BJ (cell line): ENCODE measurements at regions not wholly inside any gene's neighbourhood (a gene's known extent, or its start where the extent isn't known, plus 50 kb on each side); places are given as distances from the start of the nearest gene placed in this dataset.
"Not testable (repeated sequence)": the region's sequence is repeated elsewhere in the genome, so short reads cannot be mapped to it uniquely, and the experiment has no call there.

Experiments
- CTCF ChIA-PET: fragments of 350-600 bp; formaldehyde crosslinking; extraction: SDS; loops from one replicate; lab custom pipeline; 2021; ENCODE audit warnings: antibody characterized with exemption, inconsistent platforms; lab: Yijun Ruan, JAX
- POLR2A ChIA-PET: fragments of 300-600 bp; sonication (Branson Sonifier 250); formaldehyde crosslinking; extraction: SDS; loops from one replicate; lab custom pipeline; 2021; ENCODE audit warnings: antibody characterized with exemption; lab: Charles Lee
- DNase-seq: peaks from one replicate; pipeline ENCODE4 v3.0.0-alpha.2; 2011; ENCODE audit warnings: low read depth
- H3K27me3 ChIP-seq: 2 replicates; pipeline ENCODE4 v1.6.0; 2011; ENCODE audit warnings: low read length; ENCODE audit not compliant: control insufficient read depth, insufficient read depth
- H3K36me3 ChIP-seq: 2 replicates; pipeline ENCODE4 v1.5.1; 2011; ENCODE audit warnings: low read length; ENCODE audit not compliant: control insufficient read depth, insufficient read depth
- H3K4me3 ChIP-seq: 2 replicates; pipeline ENCODE4 v1.5.1; 2011; ENCODE audit warnings: low read depth, mild to moderate bottlenecking, control low read depth, low read length
- CTCF ChIP-seq: IDR thresholded peaks from 2 replicates; pipeline ENCODE4 v1.5.1; 2011; ENCODE audit warnings: low read depth, mild to moderate bottlenecking, control low read depth, inconsistent platforms, low read length, moderate library complexity; ENCODE audit not compliant: insufficient read depth

DNA sequence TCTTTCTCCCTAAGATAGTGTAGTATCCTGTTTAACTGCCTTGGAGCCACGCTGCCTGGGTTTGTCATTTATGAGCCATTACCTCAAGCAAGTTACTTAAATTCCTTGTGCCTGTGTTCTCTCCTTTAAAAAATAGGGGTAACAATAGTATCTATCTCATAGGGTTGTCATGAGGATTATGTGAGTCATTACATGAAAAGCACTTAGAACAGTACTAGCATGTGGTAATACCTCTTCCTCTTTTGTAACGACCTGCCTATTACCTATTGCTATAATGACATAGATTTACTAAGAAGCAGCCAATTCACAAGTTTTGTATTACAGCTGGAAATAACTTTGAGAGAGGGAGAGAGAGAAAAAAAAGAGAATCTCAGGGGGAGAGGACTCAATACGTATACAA lies 834.7 kb downstream of the RAPGEF2 start:
- ChIA-PET POLR2A (no interaction called here), CTCF (interaction anchor here (1.2 kb wide), 1 partner anchor 9 kb away, joined by 6 read pairs; no protein-coding TSS in a partner anchor)
- no peak overlapping the region for H3K4me3 ChIP-seq
- no peaks in the 10 kb centered on the region for H3K27me3 ChIP-seq
- H3K36me3 ChIP-seq = no peaks in the 10 kb centered on the region
- TF ChIP-seq CTCF = no peak
- DNase-seq = no peak

GRCh38 chr4:159939681-159940080 lies 836.8 kb downstream of the RAPGEF2 start:
- POLR2A ChIA-PET, H3K36me3 ChIP-seq, H3K27me3 ChIP-seq, DNase-seq, CTCF ChIA-PET, H3K4me3 ChIP-seq: not testable (repeated sequence)

DNA sequence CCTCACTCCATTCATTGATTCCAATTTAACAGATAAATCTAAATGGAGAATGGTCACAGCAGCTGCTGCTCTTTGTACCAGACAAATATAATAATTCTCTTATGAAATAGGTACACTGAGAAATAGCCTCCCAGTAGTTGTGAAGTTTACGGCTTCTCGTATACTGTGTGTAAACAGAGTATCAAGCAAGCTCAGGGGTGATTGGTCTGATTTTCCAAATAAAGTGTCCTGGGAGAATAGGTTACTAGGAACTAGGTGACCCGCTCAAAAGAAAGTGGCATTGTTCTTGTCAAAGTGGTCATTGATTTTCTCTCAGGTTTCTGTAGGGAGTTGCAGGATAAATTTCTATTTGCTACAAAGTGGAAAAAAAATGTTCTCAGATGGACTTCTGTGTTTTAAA lies 838.2 kb downstream of the RAPGEF2 start:
- ChIA-PET POLR2A (no interaction called here), CTCF (no interaction called here)
- Histone ChIP-seq H3K4me3 (no peak overlapping the region), H3K27me3 (no peaks in the 10 kb centered on the region), H3K36me3 (no peaks in the 10 kb centered on the region)
- TF ChIP-seq CTCF = no peak
- no peak for DNase-seq

DNA sequence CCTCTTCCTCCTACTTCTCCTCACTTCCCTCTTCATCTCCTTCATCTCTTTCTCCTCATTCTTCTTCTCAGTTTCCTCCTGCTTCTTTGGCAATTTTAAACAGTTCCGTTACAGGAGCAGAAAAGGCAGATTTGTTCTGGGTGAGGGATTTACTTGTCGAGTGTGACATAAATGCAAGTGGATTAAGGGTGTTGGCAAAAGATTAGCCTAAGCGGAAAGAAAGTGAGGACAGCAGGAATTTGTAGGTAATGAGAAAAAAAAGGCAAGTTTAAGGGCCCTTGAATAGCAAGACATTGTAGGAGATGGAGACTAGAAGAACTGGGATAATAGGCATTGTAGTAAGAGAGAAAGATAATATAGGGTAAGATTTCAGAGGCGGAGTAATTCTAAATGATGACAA lies 841.6 kb downstream of the RAPGEF2 start:
- no peaks in the 10 kb centered on the region for H3K27me3 ChIP-seq
- CTCF ChIA-PET = no interaction called here
- H3K4me3 ChIP-seq = no peak overlapping the region
- no peak for DNase-seq
- TF ChIP-seq CTCF = no peak
- POLR2A ChIA-PET = no interaction called here
- H3K36me3 ChIP-seq = no peaks in the 10 kb centered on the region

- ChIA-PET CTCF (interaction anchor here (0.9 to 1.1 kb wide), 4 partner anchors 9 to 29 kb away, joined by 3 to 6 read pairs (median 4); no protein-coding TSS in a partner anchor), POLR2A (no interaction called here)
- Histone ChIP-seq H3K27me3 (no peaks in the 10 kb centered on the region), H3K36me3 (no peaks in the 10 kb centered on the region), H3K4me3 (no peak overlapping the region)
- TF ChIP-seq CTCF = peak; percentile 65
- no peak for DNase-seq
Measured at GRCh38 chr4:159946983-159947615, 844.2 kb downstream of the RAPGEF2 start.

- CTCF ChIA-PET = no interaction called here
- H3K36me3 ChIP-seq = no peaks in the 10 kb centered on the region
- H3K27me3 ChIP-seq = no peaks in the 10 kb centered on the region
- DNase-seq = no peak
- POLR2A ChIA-PET = no interaction called here
- no peak for TF ChIP-seq CTCF
- H3K4me3 ChIP-seq = no peak overlapping the region
Measured at GRCh38 chr4:159950707-159951106, 847.8 kb downstream of the RAPGEF2 start.
